ENCODE measurements at regions not wholly inside any gene's neighbourhood (a gene's known extent, or its start where the extent isn't known, plus 50 kb on each side); places are given as distances from the start of the nearest gene placed in this dataset.
"Not testable (repeated sequence)": the region's sequence is repeated elsewhere in the genome, so short reads cannot be mapped to it uniquely, and the experiment has no call there.

- H3K4me1 ChIP-seq (replicated peaks): no peaks in the 10 kb centered on the region
- intact Hi-C loops (cut with DNase I): no loop called here
- H3K27ac ChIP-seq: no peak overlapping the region
- WGBS: 46% methylated on average over 1 of the region's 1 CpG
- no peaks in the 10 kb centered on the region for H3K36me3 ChIP-seq
- no peak for DNase-seq (ENCODE audit: low spot score)
- no peaks in the 10 kb centered on the region for H3K27me3 ChIP-seq (replicated peaks; ENCODE audit: insufficient read depth)
- H3K4me3 ChIP-seq: no peak overlapping the region
- H3K9me3 ChIP-seq: no peaks in the 10 kb centered on the region
- TF ChIP-seq POLR2A (IDR thresholded peaks at IDR 0.05): no peak
- TF ChIP-seq CTCF (IDR thresholded peaks at IDR 0.05): no peak
- no peak for TF ChIP-seq POLR2AphosphoS5 (IDR thresholded peaks at IDR 0.05)
Observed at GRCh38 chr11:37442576-37442975, 844.5 kb upstream of the RAG2 start.

GRCh38 chr11:37431633-37432230 lies 833.7 kb upstream of the RAG2 start:
- H3K36me3 ChIP-seq; H3K9me3 ChIP-seq; H3K4me3 ChIP-seq; H3K4me1 ChIP-seq (replicated peaks); DNase-seq (ENCODE audit: low spot score); H3K27me3 ChIP-seq (replicated peaks; ENCODE audit: insufficient read depth); H3K27ac ChIP-seq; intact Hi-C loops (cut with DNase I): not testable (repeated sequence)
- 97% methylated on average over 29 of the region's 29 CpGs for WGBS

- H3K36me3 ChIP-seq; H3K27ac ChIP-seq; intact Hi-C loops (cut with DNase I); H3K4me1 ChIP-seq (replicated peaks); H3K27me3 ChIP-seq (replicated peaks; ENCODE audit: insufficient read depth); H3K9me3 ChIP-seq; H3K4me3 ChIP-seq; DNase-seq (ENCODE audit: low spot score): not testable (repeated sequence)
- WGBS: 89% methylated on average over 26 of the region's 26 CpGs
Observed at GRCh38 chr11:37430966-37431632, 833.1 kb upstream of the RAG2 start.

GRCh38 chr11:37422511-37422910 lies 824.5 kb upstream of the RAG2 start:
- H3K9me3 ChIP-seq: no peaks in the 10 kb centered on the region
- TF ChIP-seq POLR2AphosphoS5 (IDR thresholded peaks at IDR 0.05) (no peak), POLR2A (IDR thresholded peaks at IDR 0.05) (no peak), CTCF (IDR thresholded peaks at IDR 0.05) (no peak)
- H3K4me3 ChIP-seq: no peak overlapping the region
- no peaks in the 10 kb centered on the region for H3K27me3 ChIP-seq (replicated peaks; ENCODE audit: insufficient read depth)
- no peaks in the 10 kb centered on the region for H3K36me3 ChIP-seq
- intact Hi-C loops (cut with DNase I): no loop called here
- H3K27ac ChIP-seq: no peak overlapping the region
- DNase-seq (ENCODE audit: low spot score): no peak
- H3K4me1 ChIP-seq (replicated peaks): no peaks in the 10 kb centered on the region

GRCh38 chr11:37411289-37411688 lies 813.3 kb upstream of the RAG2 start:
- Histone ChIP-seq H3K4me3 (no peak overlapping the region), H3K36me3 (no peaks in the 10 kb centered on the region), H3K27ac (no peak overlapping the region), H3K4me1 (replicated peaks) (no peaks in the 10 kb centered on the region), H3K9me3 (no peaks in the 10 kb centered on the region), H3K27me3 (replicated peaks; ENCODE audit: insufficient read depth) (no peaks in the 10 kb centered on the region)
- no peak for TF ChIP-seq CTCF (IDR thresholded peaks at IDR 0.05)
- TF ChIP-seq POLR2A (IDR thresholded peaks at IDR 0.05): no peak
- TF ChIP-seq POLR2AphosphoS5 (IDR thresholded peaks at IDR 0.05): no peak
- no peak for DNase-seq (ENCODE audit: low spot score)
- 71% methylated on average over 4 of the region's 4 CpGs for WGBS
- intact Hi-C loops (cut with DNase I): no loop called here

- no peaks in the 10 kb centered on the region for H3K27me3 ChIP-seq (replicated peaks; ENCODE audit: insufficient read depth)
- H3K36me3 ChIP-seq: no peaks in the 10 kb centered on the region
- no peaks in the 10 kb centered on the region for H3K4me1 ChIP-seq (replicated peaks)
- H3K9me3 ChIP-seq: no peaks in the 10 kb centered on the region
- no peak overlapping the region for H3K27ac ChIP-seq
- no peak for TF ChIP-seq POLR2A (IDR thresholded peaks at IDR 0.05)
- TF ChIP-seq POLR2AphosphoS5 (IDR thresholded peaks at IDR 0.05): no peak
- TF ChIP-seq CTCF (IDR thresholded peaks at IDR 0.05): no peak
- intact Hi-C loops (cut with DNase I): no loop called here
- no peak for DNase-seq (ENCODE audit: low spot score)
- no peak overlapping the region for H3K4me3 ChIP-seq
Observed at GRCh38 chr11:37409124-37409523, 811.1 kb upstream of the RAG2 start.
